Endothelial cell of umbilical vein (primary cell): ENCODE measurements at regions not wholly inside any gene's neighbourhood (a gene's known extent, or its start where the extent isn't known, plus 50 kb on each side); places are given as distances from the start of the nearest gene placed in this dataset.

Source experiments
- BruUV-seq: library from RNA; stranded (reverse); fragments of 400-500 nt; replicated peaks from 2 replicates; lab custom pipeline; 2021; lab: Mats Ljungman, UMichigan
- CTCF ChIA-PET: fragments of 300-600, 350-600 bp; sonication (Branson Sonifier 250); formaldehyde crosslinking; loops from one replicate; lab custom pipeline; 2021; ENCODE audit warnings: antibody characterized with exemption, inconsistent platforms; lab: Charles Lee
- POLR2A ChIA-PET: fragments of 300-600, 350-600 bp; sonication (Branson Sonifier 250); formaldehyde crosslinking; loops from one replicate; lab custom pipeline; 2021; ENCODE audit warnings: antibody characterized with exemption, inconsistent platforms; lab: Charles Lee
- DNase-seq: peaks from one replicate; pipeline ENCODE4 v3.0.0-alpha.2; 2011; ENCODE audit warnings: low read depth, low spot score
- FAIRE-seq: peaks from 2 replicates; lab custom pipeline; 2011; peaks lifted over from hg19 to GRCh38; lab: Jason Lieb, UNC
- H2AFZ ChIP-seq: 2 replicates; pipeline ENCODE4 v1.6.0; 2012; ENCODE audit warnings: low read depth, low read length, control low read depth, inconsistent platforms
- H3K27ac ChIP-seq: 2 replicates; pipeline ENCODE4 v1.5.1; 2011; ENCODE audit warnings: low read depth, mild to moderate bottlenecking, control low read depth, low read length, moderate library complexity; ENCODE audit not compliant: insufficient read depth
- H3K27me3 ChIP-seq, 2 experiments: 2 replicates each; pipeline versions ENCODE4 v1.6.0 to v1.6.1; 2011; ENCODE audit warnings: low read length in 2 of 2, mixed read lengths in 1 of 2; ENCODE audit not compliant: control insufficient read depth in 2 of 2, insufficient read depth in 2 of 2
- H3K36me3 ChIP-seq, 2 experiments: 2 replicates in 1 of 2; 3 replicates in 1 of 2; pipeline ENCODE4 v1.5.1; 2011; ENCODE audit warnings: low read length in 2 of 2, mild to moderate bottlenecking in 1 of 2, moderate library complexity in 1 of 2; ENCODE audit not compliant: control insufficient read depth in 2 of 2, insufficient read depth in 2 of 2; ENCODE audit errors: extremely low read depth in 1 of 2
- H3K4me1 ChIP-seq: 3 replicates; pipeline ENCODE4 v1.5.1; 2011; ENCODE audit warnings: mild to moderate bottlenecking, low read length; ENCODE audit not compliant: control insufficient read depth, insufficient read depth; ENCODE audit errors: extremely low read depth
- H3K4me2 ChIP-seq: 2 replicates; pipeline ENCODE4 v1.6.1; 2011; ENCODE audit warnings: low read length, control low read depth, mixed read lengths; ENCODE audit not compliant: insufficient read depth
- H3K4me3 ChIP-seq, 3 experiments: fragments of 200-600 bp in 1 of 3; sonication (generic), shearing (Covaris generic) in 1 of 3; replicated peaks in 1 of 3; 2 replicates each; pipeline ENCODE4 v1.5.1; 2011 to 2016; ENCODE audit warnings: control low read depth in 3 of 3, low read length in 3 of 3, mild to moderate bottlenecking in 2 of 3, inconsistent platforms in 1 of 3, low read depth in 1 of 3, moderate library complexity in 1 of 3; ENCODE audit not compliant: insufficient read depth in 1 of 3
- H3K79me2 ChIP-seq: 2 replicates; pipeline ENCODE4 v1.6.0; 2012; ENCODE audit warnings: low read length, inconsistent platforms; ENCODE audit not compliant: control insufficient read depth, insufficient read depth
- H3K9ac ChIP-seq: replicated peaks from 2 replicates; pipeline ENCODE3; 2011; ENCODE audit warnings: low read length, control low read depth; ENCODE audit not compliant: insufficient read depth; ENCODE audit errors: extremely low read depth
- H3K9me1 ChIP-seq: replicated peaks from 3 replicates; pipeline ENCODE4 v1.6.0; 2011; ENCODE audit warnings: mild to moderate bottlenecking, low read length; ENCODE audit not compliant: control insufficient read depth, insufficient read depth; ENCODE audit errors: extremely low read depth
- H3K9me3 ChIP-seq: replicated peaks from 2 replicates; pipeline ENCODE4 v1.5.1; 2012; ENCODE audit warnings: low read length, inconsistent platforms; ENCODE audit not compliant: control insufficient read depth, insufficient read depth
- H4K20me1 ChIP-seq: replicated peaks from 2 replicates; pipeline ENCODE3; 2011; ENCODE audit warnings: mild to moderate bottlenecking, low read length; ENCODE audit not compliant: control insufficient read depth, insufficient read depth; ENCODE audit errors: extremely low read depth
- EZH2 ChIP-seq: IDR thresholded peaks from 2 replicates; pipeline ENCODE4 v1.6.1; 2012; ENCODE audit warnings: borderline replicate concordance, low read depth, mild to moderate bottlenecking, moderate library complexity, low read length, inconsistent platforms; ENCODE audit not compliant: severe bottlenecking
- GATA2 ChIP-seq: IDR thresholded peaks from 2 replicates; pipeline ENCODE4 v1.7.0; 2011; ENCODE audit warnings: low read depth, mild to moderate bottlenecking, moderate library complexity, mixed read lengths, low read length; ENCODE audit not compliant: insufficient read length, insufficient read depth
- JUN ChIP-seq: IDR thresholded peaks from 2 replicates; pipeline ENCODE4 v1.6.1; 2011; ENCODE audit warnings: borderline replicate concordance, low read depth; ENCODE audit not compliant: insufficient read length, insufficient read depth
- MYC ChIP-seq: IDR thresholded peaks from one replicate; pipeline ENCODE4 v1.6.1; 2011; ENCODE audit warnings: mild to moderate bottlenecking, low read depth, low read length
- POLR2A ChIP-seq: IDR thresholded peaks from 2 replicates; pipeline ENCODE4 v1.6.1; 2012; ENCODE audit warnings: low read depth, mild to moderate bottlenecking, control low read depth, low read length
- POLR2AphosphoS5 ChIP-seq: IDR thresholded peaks from 2 replicates; pipeline ENCODE4 v1.6.1; 2012; ENCODE audit warnings: low read depth, mild to moderate bottlenecking, control low read depth, low read length, moderate library complexity; ENCODE audit not compliant: insufficient read depth
- dilution Hi-C: fragments of 300-500 bp; cut with MboI; formaldehyde crosslinking; loops from one replicate; pipeline ENCODE4 v1.15.0; 2019; ENCODE audit warnings: low sequenced_read_pairs; ENCODE audit not compliant: extremely low pct_ligation_motif_present
- intact Hi-C: fragments of 100-400 bp; cut with micrococcal nuclease; formaldehyde crosslinking; loops from one replicate; pipeline ENCODE4 v1.10.0; 2022
- TF ChIP-seq, protein P1 (sequence below): IDR thresholded peaks from 2 replicates; pipeline ENCODE4 v1.6.1; 2011; ENCODE audit not compliant: insufficient read depth, insufficient read length
- TF ChIP-seq, protein P2 (sequence below), 2 donors: IDR thresholded peaks; 1 replicate in 1 of 2; 2 replicates in 1 of 2; pipeline ENCODE4 v1.5.1; 2011; ENCODE audit warnings: low read length in 2 of 2, mild to moderate bottlenecking in 2 of 2, moderate library complexity in 2 of 2, control low read depth in 1 of 2, inconsistent platforms in 1 of 2, low read depth in 1 of 2; ENCODE audit not compliant: insufficient read depth in 1 of 2; ENCODE audit errors: extremely low read depth in 1 of 2

DNA sequence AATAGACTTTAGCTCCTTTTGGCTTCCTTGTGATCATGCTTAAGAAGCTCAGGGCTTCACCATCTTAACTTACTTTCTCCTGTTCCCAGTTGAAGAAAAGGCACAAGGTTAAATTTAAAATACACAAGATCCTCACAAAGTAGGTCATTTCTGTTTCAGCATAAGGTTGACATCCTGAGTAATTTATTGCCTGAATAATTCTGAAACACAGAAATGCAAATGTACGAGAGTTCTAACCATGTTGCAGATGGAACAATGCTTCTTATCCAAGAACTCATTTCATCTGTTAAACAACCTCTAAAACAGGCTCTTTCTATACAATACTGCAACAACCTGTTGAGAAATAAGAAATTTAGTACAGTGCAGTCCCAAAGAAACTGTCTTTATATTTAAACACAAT lies 395.2 kb downstream of the BCL11A start:
- no peak overlapping the region for H2AFZ ChIP-seq
- CTCF ChIA-PET: no interaction called here

More for the DNA sequence above, 395.2 kb downstream of the BCL11A start:
- no peaks in the 10 kb centered on the region for H3K9me1 ChIP-seq
- no peaks in the 10 kb centered on the region for H3K36me3 ChIP-seq
- H3K9me3 ChIP-seq: peaks cover 5% of the 10 kb centered on the region
- H3K27ac ChIP-seq: no peak overlapping the region
- H3K4me3 ChIP-seq: no peak overlapping the region
- POLR2A ChIA-PET: no interaction called here
- H3K4me2 ChIP-seq: no peak overlapping the region
- TF ChIP-seq POLR2AphosphoS5: no peak
- no peak for TF ChIP-seq MYC
- TF ChIP-seq, protein P1, sequence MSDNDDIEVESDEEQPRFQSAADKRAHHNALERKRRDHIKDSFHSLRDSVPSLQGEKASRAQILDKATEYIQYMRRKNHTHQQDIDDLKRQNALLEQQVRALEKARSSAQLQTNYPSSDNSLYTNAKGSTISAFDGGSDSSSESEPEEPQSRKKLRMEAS: no peak
- no peak for TF ChIP-seq EZH2
- TF ChIP-seq GATA2: no peak
- no peak for TF ChIP-seq POLR2A
- TF ChIP-seq, protein P2, sequence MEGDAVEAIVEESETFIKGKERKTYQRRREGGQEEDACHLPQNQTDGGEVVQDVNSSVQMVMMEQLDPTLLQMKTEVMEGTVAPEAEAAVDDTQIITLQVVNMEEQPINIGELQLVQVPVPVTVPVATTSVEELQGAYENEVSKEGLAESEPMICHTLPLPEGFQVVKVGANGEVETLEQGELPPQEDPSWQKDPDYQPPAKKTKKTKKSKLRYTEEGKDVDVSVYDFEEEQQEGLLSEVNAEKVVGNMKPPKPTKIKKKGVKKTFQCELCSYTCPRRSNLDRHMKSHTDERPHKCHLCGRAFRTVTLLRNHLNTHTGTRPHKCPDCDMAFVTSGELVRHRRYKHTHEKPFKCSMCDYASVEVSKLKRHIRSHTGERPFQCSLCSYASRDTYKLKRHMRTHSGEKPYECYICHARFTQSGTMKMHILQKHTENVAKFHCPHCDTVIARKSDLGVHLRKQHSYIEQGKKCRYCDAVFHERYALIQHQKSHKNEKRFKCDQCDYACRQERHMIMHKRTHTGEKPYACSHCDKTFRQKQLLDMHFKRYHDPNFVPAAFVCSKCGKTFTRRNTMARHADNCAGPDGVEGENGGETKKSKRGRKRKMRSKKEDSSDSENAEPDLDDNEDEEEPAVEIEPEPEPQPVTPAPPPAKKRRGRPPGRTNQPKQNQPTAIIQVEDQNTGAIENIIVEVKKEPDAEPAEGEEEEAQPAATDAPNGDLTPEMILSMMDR (IDR thresholded peaks at IDR 0.05; ENCODE audit: extremely low read depth in 1 of 2, insufficient read depth in 1 of 2, low read depth in 1 of 2, low read length in 2 of 2): no peak
- no peak for TF ChIP-seq JUN
- H3K27me3 ChIP-seq: no peaks in the 10 kb centered on the region
- H3K9ac ChIP-seq: no peak overlapping the region
- dilution Hi-C loops (no loop called here), intact Hi-C loops (no loop called here)
- no TSS peak for BruUV-seq
- no peaks in the 10 kb centered on the region for H3K4me1 ChIP-seq
- DNase-seq: no peak
- no peaks in the 10 kb centered on the region for H3K79me2 ChIP-seq
- no peaks in the 10 kb centered on the region for H4K20me1 ChIP-seq
- FAIRE-seq: no peak
